HEK293T (cell line): ENCODE measurements at regions not wholly inside any gene's neighbourhood (a gene's known extent, or its start where the extent isn't known, plus 50 kb on each side); places are given as distances from the start of the nearest gene placed in this dataset.

Experiments used
- CTCF ChIA-PET: fragments of 350-600 bp; formaldehyde crosslinking; extraction: SDS; loops from one replicate; lab custom pipeline; 2021; ENCODE audit warnings: antibody characterized with exemption, inconsistent platforms; lab: Yijun Ruan, JAX
- POLR2A ChIA-PET: fragments of 350-600 bp; formaldehyde crosslinking; extraction: SDS; loops from one replicate; lab custom pipeline; 2020; ENCODE audit warnings: antibody characterized with exemption, inconsistent platforms; lab: Yijun Ruan, JAX
- DNase-seq: peaks from one replicate; pipeline ENCODE4 v3.0.0; 2012; ENCODE audit warnings: mixed read lengths; ENCODE audit errors: extremely low spot score
- ARNT ChIP-seq: fragments of 450-650 bp; IDR thresholded peaks from 2 replicates; pipeline ENCODE4 v1.6.1; 2017; ENCODE audit warnings: mild to moderate bottlenecking
- BHLHE40 ChIP-seq: fragments of 450-650 bp; IDR thresholded peaks from 2 replicates; pipeline ENCODE4 v1.6.1; 2016; ENCODE audit warnings: mild to moderate bottlenecking, moderate library complexity, borderline replicate concordance
- CTBP1 ChIP-seq: fragments of 450-650 bp; IDR thresholded peaks from 2 replicates; pipeline ENCODE4 v1.6.1; 2016; ENCODE audit warnings: borderline replicate concordance
- ELF4 ChIP-seq: fragments of 450-650 bp; IDR thresholded peaks from 2 replicates; pipeline ENCODE4 v1.6.1; 2017; ENCODE audit warnings: antibody characterized with exemption
- FOXA1 ChIP-seq: fragments of 450-650 bp; IDR thresholded peaks from 2 replicates; pipeline ENCODE4 v1.6.1; 2016; ENCODE audit warnings: mild to moderate bottlenecking
- FOXK2 ChIP-seq: fragments of 450-650 bp; IDR thresholded peaks from 2 replicates; pipeline ENCODE4 v1.6.1; 2016; ENCODE audit warnings: mild to moderate bottlenecking
- FOXM1 ChIP-seq: fragments of 450-650 bp; IDR thresholded peaks from 2 replicates; pipeline ENCODE4 v1.6.1; 2017; ENCODE audit warnings: mild to moderate bottlenecking, borderline replicate concordance
- HDGF ChIP-seq: fragments of 450-650 bp; IDR thresholded peaks from 2 replicates; pipeline ENCODE4 v1.6.1; 2017; ENCODE audit warnings: antibody characterized with exemption, borderline replicate concordance
- L3MBTL2 ChIP-seq: fragments of 450-650 bp; conservative IDR thresholded peaks from 2 replicates; pipeline ENCODE4 v1.6.1; 2016; ENCODE audit warnings: mild to moderate bottlenecking
- LEF1 ChIP-seq: fragments of 450-650 bp; IDR thresholded peaks from 2 replicates; pipeline ENCODE4 v1.6.1; 2017; ENCODE audit warnings: mild to moderate bottlenecking, borderline replicate concordance
- NFRKB ChIP-seq: fragments of 450-650 bp; IDR thresholded peaks from 2 replicates; pipeline ENCODE4 v1.6.1; 2016; ENCODE audit warnings: mild to moderate bottlenecking, moderate library complexity
- SP1 ChIP-seq: fragments of 450-650 bp; IDR thresholded peaks from 2 replicates; pipeline ENCODE4 v1.6.1; 2017
- SUZ12 ChIP-seq: fragments of 450-650 bp; IDR thresholded peaks from 2 replicates; pipeline ENCODE4 v1.6.1; 2016; ENCODE audit warnings: mild to moderate bottlenecking
- TARDBP ChIP-seq: fragments of 450-650 bp; IDR thresholded peaks from 2 replicates; pipeline ENCODE4 v1.6.1; 2016
- ZNF384 ChIP-seq: fragments of 450-650 bp; IDR thresholded peaks from 2 replicates; pipeline ENCODE4 v1.6.1; 2016
- TF ChIP-seq, protein P1 (sequence below): fragments of 450-650 bp; IDR thresholded peaks from 2 replicates; pipeline ENCODE4 v1.6.1; 2016

DNA sequence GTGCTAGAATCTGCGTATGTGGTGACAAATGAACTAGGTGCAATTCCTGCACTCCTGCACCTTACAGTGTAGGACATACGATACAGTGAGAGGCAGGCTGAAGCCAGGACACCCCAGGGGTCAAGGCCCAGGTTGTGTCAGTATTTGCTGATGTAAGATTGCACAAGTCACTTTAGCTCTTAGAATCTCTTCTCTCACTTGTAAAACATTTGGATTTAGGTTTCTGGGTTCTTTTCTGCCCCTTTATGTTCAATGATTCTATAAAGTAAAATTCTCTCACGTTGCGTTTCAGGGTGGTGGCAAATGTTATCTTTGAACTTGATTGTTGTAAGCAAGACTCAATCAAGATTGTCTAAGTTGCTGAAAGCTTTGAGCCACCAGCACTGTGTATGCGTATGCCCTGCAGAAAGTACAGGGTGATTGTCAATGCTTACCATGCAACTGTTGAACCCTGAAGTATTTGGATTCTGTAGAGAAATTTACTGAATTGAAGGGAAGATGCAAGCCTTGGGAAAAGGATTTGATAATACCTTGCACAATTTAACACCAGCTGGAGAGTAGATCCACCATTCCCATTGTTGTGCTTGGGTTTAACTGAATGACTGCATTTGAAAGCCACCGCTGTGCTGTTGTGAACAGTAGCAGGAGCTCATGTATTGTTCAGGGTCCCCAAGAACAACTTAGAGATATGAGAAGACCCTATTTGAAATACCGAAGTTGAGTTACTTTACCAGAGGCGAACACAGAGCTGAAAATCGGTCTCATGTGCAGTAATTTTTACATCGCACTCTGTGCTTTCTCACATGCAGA is 106.1 kb upstream of the CITED2 start:
- CTCF ChIA-PET: interaction anchor here (1.0 to 1.3 kb wide), 2 partner anchors 26 to 106 kb away, joined by 3 read pairs; partner anchors contain the start of gene CITED2
- POLR2A ChIA-PET: interaction anchor here (5.4 kb wide), 1 partner anchor 107 kb away, joined by 29 read pairs; the partner anchor contains the start of gene CITED2
- DNase-seq: no peak
- TF ChIP-seq CTBP1: no peak
- no peak for TF ChIP-seq FOXK2
- TF ChIP-seq NFRKB: no peak
- TF ChIP-seq BHLHE40: no peak
- TF ChIP-seq L3MBTL2: no peak
- TF ChIP-seq ARNT: no peak
- no peak for TF ChIP-seq SP1
- no peak for TF ChIP-seq TARDBP
- TF ChIP-seq ZNF384: no peak
- no peak for TF ChIP-seq HDGF
- TF ChIP-seq FOXM1: no peak
- TF ChIP-seq LEF1: no peak
- TF ChIP-seq ELF4: no peak
- no peak for TF ChIP-seq FOXA1
- no peak for TF ChIP-seq SUZ12
- TF ChIP-seq, protein P1, sequence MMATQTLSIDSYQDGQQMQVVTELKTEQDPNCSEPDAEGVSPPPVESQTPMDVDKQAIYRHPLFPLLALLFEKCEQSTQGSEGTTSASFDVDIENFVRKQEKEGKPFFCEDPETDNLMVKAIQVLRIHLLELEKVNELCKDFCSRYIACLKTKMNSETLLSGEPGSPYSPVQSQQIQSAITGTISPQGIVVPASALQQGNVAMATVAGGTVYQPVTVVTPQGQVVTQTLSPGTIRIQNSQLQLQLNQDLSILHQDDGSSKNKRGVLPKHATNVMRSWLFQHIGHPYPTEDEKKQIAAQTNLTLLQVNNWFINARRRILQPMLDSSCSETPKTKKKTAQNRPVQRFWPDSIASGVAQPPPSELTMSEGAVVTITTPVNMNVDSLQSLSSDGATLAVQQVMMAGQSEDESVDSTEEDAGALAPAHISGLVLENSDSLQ: no peak

DNA sequence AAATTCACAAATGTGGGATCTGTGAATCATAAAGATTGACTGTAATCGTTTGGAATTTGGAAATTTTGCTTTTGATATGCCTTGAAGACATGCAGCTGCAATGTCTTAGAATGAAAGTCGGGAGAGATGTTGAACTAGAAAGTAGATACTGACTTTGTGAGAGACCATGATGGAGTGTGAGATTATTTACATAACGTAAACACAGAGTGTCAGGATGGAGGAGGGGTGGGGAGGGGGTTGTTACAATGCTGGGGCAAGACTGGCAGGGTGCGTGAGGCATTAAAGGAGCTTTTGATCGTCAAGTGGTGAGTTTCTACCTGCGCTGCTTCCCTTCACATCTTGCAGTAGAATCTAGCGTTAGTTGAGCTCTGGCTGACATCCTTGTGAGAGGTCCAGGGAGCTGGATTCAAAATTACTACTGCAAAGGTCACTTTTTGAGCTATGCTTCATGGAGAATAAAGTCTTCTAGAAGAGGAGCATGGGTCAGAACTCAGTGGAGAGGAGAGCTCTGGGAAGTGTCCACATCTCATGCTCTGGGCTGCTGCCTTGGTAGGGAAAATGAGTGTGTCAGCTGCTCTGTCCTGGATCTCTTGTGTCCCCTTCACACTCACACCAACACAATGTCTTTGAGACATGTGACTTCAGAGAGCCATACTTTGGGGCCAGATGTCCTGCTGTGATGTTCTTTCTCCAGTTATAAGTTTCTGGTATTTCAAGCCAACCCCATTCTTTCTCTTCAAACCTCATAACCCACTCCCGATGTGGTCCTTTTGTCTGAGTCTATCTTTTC is 105.2 kb upstream of the CITED2 start:
- DNase-seq: no peak
- ChIA-PET POLR2A (interaction anchor here (5.4 kb wide), 1 partner anchor 106 kb away, joined by 29 read pairs; the partner anchor contains the start of gene CITED2), CTCF (interaction anchor here (1.0 to 1.3 kb wide), 2 partner anchors 26 to 105 kb away, joined by 3 read pairs; partner anchors contain the start of gene CITED2)
- TF ChIP-seq NFRKB (no peak), SUZ12 (no peak), ZNF384 (no peak), FOXK2 (no peak), CTBP1 (no peak), ELF4 (no peak), BHLHE40 (no peak), HDGF (no peak), ARNT (no peak), FOXA1 (no peak), L3MBTL2 (no peak), LEF1 (no peak), TARDBP (no peak), FOXM1 (no peak), SP1 (no peak)
- TF ChIP-seq, protein P1: no peak

DNA sequence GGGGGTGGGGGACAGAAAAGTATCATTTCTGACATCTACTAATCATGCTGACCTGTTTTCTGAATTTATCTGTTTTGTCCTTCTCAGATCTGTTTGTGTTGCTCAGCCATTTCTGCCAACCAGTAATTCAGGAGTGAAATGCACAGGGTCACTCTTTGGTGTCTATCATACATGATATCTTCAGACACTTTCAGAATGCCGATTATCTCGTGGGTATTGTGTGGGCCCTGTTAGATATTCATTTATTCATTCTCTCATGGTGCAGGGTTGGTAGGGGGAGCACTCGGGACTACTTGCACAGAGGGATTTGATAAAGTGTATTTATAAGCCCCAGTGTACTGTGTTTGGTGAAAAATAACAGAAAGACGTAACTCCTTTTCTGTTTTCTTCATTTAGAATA is 101.2 kb upstream of the CITED2 start:
- DNase-seq: no peak
- ChIA-PET POLR2A (interaction anchor here (2.9 kb wide), 1 partner anchor 101 kb away, joined by 16 read pairs; the partner anchor contains the start of gene CITED2), CTCF (no interaction called here)
- no peak for TF ChIP-seq FOXK2
- no peak for TF ChIP-seq BHLHE40
- TF ChIP-seq TARDBP: no peak
- no peak for TF ChIP-seq ARNT
- TF ChIP-seq HDGF: no peak
- no peak for TF ChIP-seq CTBP1
- TF ChIP-seq LEF1: no peak
- no peak for TF ChIP-seq SUZ12
- TF ChIP-seq L3MBTL2: no peak
- no peak for TF ChIP-seq FOXA1
- no peak for TF ChIP-seq SP1
- no peak for TF ChIP-seq ZNF384
- no peak for TF ChIP-seq ELF4
- TF ChIP-seq, protein P1: no peak
- no peak for TF ChIP-seq FOXM1

DNA sequence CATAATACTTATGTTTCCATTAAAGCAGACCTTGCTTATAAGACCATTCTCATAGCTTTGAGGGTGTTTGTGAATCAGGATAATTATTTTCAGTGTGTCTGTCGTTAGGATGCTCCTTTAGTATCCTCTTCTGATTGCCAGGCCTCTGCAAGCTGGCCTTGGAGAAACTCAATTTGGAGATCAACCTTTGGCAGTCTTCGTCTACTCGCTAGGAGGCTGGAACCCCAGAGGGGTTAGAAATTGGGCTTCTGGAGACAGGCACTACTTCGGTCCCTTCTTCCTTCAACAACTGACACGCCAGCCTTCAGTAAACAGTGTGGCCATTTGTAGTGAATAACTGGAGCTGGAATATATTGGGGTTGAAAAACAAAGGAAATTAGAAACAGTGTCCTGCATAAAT is 100.8 kb upstream of the CITED2 start:
- TF ChIP-seq ARNT: no peak
- ChIA-PET CTCF (interaction anchor here (0.6 to 0.7 kb wide), 3 partner anchors 160 to 721 kb away, joined by 3 to 10 read pairs (median 3); no protein-coding TSS in a partner anchor), POLR2A (interaction anchor here (2.9 kb wide), 1 partner anchor 101 kb away, joined by 16 read pairs; the partner anchor contains the start of gene CITED2)
- no peak for DNase-seq
